B cell (primary cell): ENCODE measurements at regions not wholly inside any gene's neighbourhood (a gene's known extent, or its start where the extent isn't known, plus 50 kb on each side); places are given as distances from the start of the nearest gene placed in this dataset.

Experiments
- ATAC-seq: fragments of 200-7000 bp; cut with Tn5 transposase; one replicate; pipeline ENCODE4 v1.10.0; 2021; ENCODE audit warnings: low read depth, mild to moderate bottlenecking, moderate number of reproducible peaks, moderate library complexity
- CTCF ChIA-PET: fragments of 350-600 bp; sonication (Branson Sonifier 250); formaldehyde crosslinking; loops from one replicate; lab custom pipeline; 2021; ENCODE audit warnings: antibody characterized with exemption, inconsistent platforms; lab: Charles Lee
- POLR2A ChIA-PET: fragments of 350-600 bp; sonication (Branson Sonifier 250); formaldehyde crosslinking; loops from one replicate; lab custom pipeline; 2021; ENCODE audit warnings: antibody characterized with exemption; lab: Charles Lee
- DNase-seq: peaks from one replicate; pipeline ENCODE4 v3.0.0; 2013
- H2AFZ ChIP-seq: 2 replicates; pipeline ENCODE4 v1.6.1; 2012; ENCODE audit warnings: mild to moderate bottlenecking, low read depth, low read length; ENCODE audit not compliant: insufficient read depth, poor library complexity, severe bottlenecking
- H3K27ac ChIP-seq, 2 donors: 1 replicate in 1 of 2; 2 replicates in 1 of 2; pipeline ENCODE4 v1.5.1; 2012 to 2013; ENCODE audit warnings: low read length in 2 of 2, mild to moderate bottlenecking in 2 of 2, moderate library complexity in 1 of 2
- H3K27me3 ChIP-seq, 4 experiments: fragments of 200-600 bp in 1 of 4; sonication (generic) in 1 of 4; replicated peaks in 1 of 4; 1 replicate in 2 of 4; 2 replicates in 2 of 4; pipeline versions ENCODE4 v1.6.1 to v1.7.0; 2013 to 2016; ENCODE audit warnings: low read length in 3 of 4, mild to moderate bottlenecking in 2 of 4, mixed read lengths in 1 of 4, moderate library complexity in 1 of 4; ENCODE audit not compliant: insufficient read depth in 4 of 4, control insufficient read depth in 3 of 4; ENCODE audit errors: control extremely low read depth in 1 of 4
- H3K36me3 ChIP-seq, 2 experiments: replicated peaks in 1 of 2; 1 replicate in 1 of 2; 2 replicates in 1 of 2; pipeline versions ENCODE4 v1.6.1 to v1.7.1; 2013; ENCODE audit warnings: low read length in 1 of 2; ENCODE audit not compliant: insufficient read depth in 2 of 2, control insufficient read depth in 1 of 2; ENCODE audit errors: control extremely low read depth in 1 of 2, extremely low read depth in 1 of 2
- H3K4me1 ChIP-seq, 2 donors: fragments of 200-600 bp in 1 of 2; sonication (generic) in 1 of 2; 1 replicate in 1 of 2; 2 replicates in 1 of 2; pipeline versions ENCODE4 v1.5.1 to v1.6.1; 2013 to 2017; ENCODE audit warnings: low read length in 2 of 2; ENCODE audit not compliant: control insufficient read depth in 2 of 2, insufficient read depth in 2 of 2
- H3K4me2 ChIP-seq: replicated peaks from 2 replicates; pipeline ENCODE3; 2012; ENCODE audit warnings: mild to moderate bottlenecking, low read depth, low read length; ENCODE audit not compliant: poor library complexity, severe bottlenecking
- H3K4me3 ChIP-seq, 5 experiments: fragments of 200-600 bp in 1 of 5; sonication (generic) in 1 of 5; 1 replicate in 3 of 5; 2 replicates in 2 of 5; pipeline versions ENCODE4 v1.5.1 to v1.7.0; 2011 to 2016; ENCODE audit warnings: low read length in 4 of 5, mild to moderate bottlenecking in 4 of 5, low read depth in 2 of 5, control low read depth in 1 of 5, moderate library complexity in 1 of 5; ENCODE audit not compliant: insufficient read depth in 1 of 5; ENCODE audit errors: control extremely low read depth in 1 of 5, extremely low read depth in 1 of 5
- H3K79me2 ChIP-seq: fragments of 200-600 bp; sonication (generic); one replicate; pipeline ENCODE4 v1.6.0; 2016; ENCODE audit warnings: low read length; ENCODE audit not compliant: control insufficient read depth, insufficient read depth
- H3K9ac ChIP-seq: fragments of 200-600 bp; sonication (generic); 2 replicates; pipeline ENCODE4 v1.6.1; 2017; ENCODE audit warnings: mild to moderate bottlenecking, low read length, moderate library complexity
- H3K9me3 ChIP-seq, 3 donors: one replicate each; pipeline versions ENCODE4 v1.6.1 to v1.7.1; 2013; ENCODE audit warnings: low read length in 2 of 3; ENCODE audit not compliant: control insufficient read depth in 2 of 3, insufficient read depth in 1 of 3; ENCODE audit errors: control extremely low read depth in 1 of 3
- H4K20me1 ChIP-seq: 2 replicates; pipeline ENCODE4 v1.6.0; 2012; ENCODE audit warnings: mild to moderate bottlenecking, low read length; ENCODE audit not compliant: insufficient read depth, control insufficient read depth, poor library complexity, severe bottlenecking
- H3K27ac Mint-ChIP-seq: one replicate; pipeline ENCODE4 v1.8.0; 2021; ENCODE audit warnings: mixed read lengths
- H3K27me3 Mint-ChIP-seq: one replicate; pipeline ENCODE4 v1.8.0; 2021; ENCODE audit warnings: mixed read lengths
- H3K4me1 Mint-ChIP-seq: one replicate; pipeline ENCODE4 v1.8.0; 2021; ENCODE audit warnings: mixed read lengths
- H3K4me3 Mint-ChIP-seq: one replicate; pipeline ENCODE4 v1.8.0; 2021; ENCODE audit warnings: mixed read lengths
- H3K9me3 Mint-ChIP-seq: one replicate; pipeline ENCODE4 v1.8.0; 2022; ENCODE audit warnings: mixed read lengths; ENCODE audit not compliant: insufficient read depth
- CTCF ChIP-seq: fragments of 200-600 bp; IDR thresholded peaks from one replicate; pipeline ENCODE4 v1.8.0; 2022; ENCODE audit warnings: antibody characterized with exemption, mild to moderate bottlenecking
- EZH2 ChIP-seq: IDR thresholded peaks from 2 replicates; pipeline ENCODE4 v1.6.1; 2012; ENCODE audit warnings: borderline replicate concordance, low read depth, mild to moderate bottlenecking, moderate library complexity, low read length; ENCODE audit not compliant: insufficient read depth, poor library complexity, severe bottlenecking
- WGBS: methylation state at CpG from one replicate; pipeline ENCODE4 v1.1.5; 2013; ENCODE audit warnings: missing lambda C conversion rate; ENCODE audit not compliant: insufficient coverage; 5-methylcytosine and 5-hydroxymethylcytosine counted together
- intact Hi-C: fragments of 100-400 bp; cut with micrococcal nuclease; formaldehyde crosslinking; loops from one replicate; pipeline ENCODE4 v1.10.0; 2022

GRCh38 chr10:45058992-45059561, 58.4 kb downstream of the ZNF22 start:
- no peaks in the 10 kb centered on the region for H3K9me3 Mint-ChIP-seq
- no peaks in the 10 kb centered on the region for H3K4me1 ChIP-seq
- peaks cover 15% of the 10 kb centered on the region for H3K27me3 Mint-ChIP-seq
- CTCF ChIA-PET = interaction anchor here (0.9 kb wide), 1 partner anchor 9 kb away, joined by 3 read pairs; no protein-coding TSS in a partner anchor
- H3K36me3 ChIP-seq = no peaks in the 10 kb centered on the region
- ATAC-seq (no peak), DNase-seq (no peak)
- no peak for TF ChIP-seq EZH2
- TF ChIP-seq CTCF = no peak
- no peak overlapping the region for H3K4me2 ChIP-seq
- intact Hi-C loops = no loop called here
- H3K9ac ChIP-seq = no peak overlapping the region
- no peaks in the 10 kb centered on the region for H3K9me3 ChIP-seq
- no peaks in the 10 kb centered on the region for H3K4me1 Mint-ChIP-seq
- H3K27me3 ChIP-seq = no peaks in the 10 kb centered on the region
- H4K20me1 ChIP-seq = no peaks in the 10 kb centered on the region
- POLR2A ChIA-PET = no interaction called here
- H3K4me3 ChIP-seq = no peak overlapping the region
- no peak overlapping the region for H3K27ac ChIP-seq
- no peak overlapping the region for H3K27ac Mint-ChIP-seq
- H3K4me3 Mint-ChIP-seq = no peak overlapping the region
- no peaks in the 10 kb centered on the region for H3K79me2 ChIP-seq
- H2AFZ ChIP-seq = no peak overlapping the region
- WGBS = 100% methylated on average over 2 of the region's 4 CpGs

GRCh38 chr10:45059632-45060031, 58.9 kb downstream of the ZNF22 start:
- H3K27me3 Mint-ChIP-seq = peaks cover 18% of the 10 kb centered on the region
- intact Hi-C loops = no loop called here
- Histone ChIP-seq H3K4me2 (no peak overlapping the region), H3K27me3 (no peaks in the 10 kb centered on the region), H3K4me1 (no peaks in the 10 kb centered on the region), H3K9me3 (no peaks in the 10 kb centered on the region), H2AFZ (no peak overlapping the region), H3K4me3 (no peak overlapping the region), H3K9ac (no peak overlapping the region), H3K79me2 (no peaks in the 10 kb centered on the region), H3K27ac (no peak overlapping the region), H3K36me3 (no peaks in the 10 kb centered on the region), H4K20me1 (no peaks in the 10 kb centered on the region)
- DNase-seq (no peak), ATAC-seq (no peak)
- TF ChIP-seq EZH2 (no peak), CTCF (no peak)
- no peak overlapping the region for H3K27ac Mint-ChIP-seq
- ChIA-PET POLR2A (no interaction called here), CTCF (interaction anchor here (0.9 kb wide), 1 partner anchor 10 kb away, joined by 3 read pairs; no protein-coding TSS in a partner anchor)
- H3K4me3 Mint-ChIP-seq = no peak overlapping the region
- H3K9me3 Mint-ChIP-seq = no peaks in the 10 kb centered on the region
- no peaks in the 10 kb centered on the region for H3K4me1 Mint-ChIP-seq
- WGBS = 90% methylated on average over 1 of the region's 2 CpGs
